Astrocyte (in vitro differentiated cells and primary cell): ENCODE measurements at regions not wholly inside any gene's neighbourhood (a gene's known extent, or its start where the extent isn't known, plus 50 kb on each side); places are given as distances from the start of the nearest gene placed in this dataset.

ENCODE experiments used
- EZH2 ChIP-seq: IDR thresholded peaks from 2 replicates; pipeline ENCODE4 v1.6.1; 2012; ENCODE audit warnings: mild to moderate bottlenecking, low read length, inconsistent platforms; ENCODE audit not compliant: insufficient read depth
- TF ChIP-seq, protein P1 (sequence below): IDR thresholded peaks from 2 replicates; pipeline ENCODE4 v1.5.1; 2011; ENCODE audit warnings: low read depth, mild to moderate bottlenecking, inconsistent platforms, low read length, moderate library complexity; ENCODE audit not compliant: insufficient read depth

DNA sequence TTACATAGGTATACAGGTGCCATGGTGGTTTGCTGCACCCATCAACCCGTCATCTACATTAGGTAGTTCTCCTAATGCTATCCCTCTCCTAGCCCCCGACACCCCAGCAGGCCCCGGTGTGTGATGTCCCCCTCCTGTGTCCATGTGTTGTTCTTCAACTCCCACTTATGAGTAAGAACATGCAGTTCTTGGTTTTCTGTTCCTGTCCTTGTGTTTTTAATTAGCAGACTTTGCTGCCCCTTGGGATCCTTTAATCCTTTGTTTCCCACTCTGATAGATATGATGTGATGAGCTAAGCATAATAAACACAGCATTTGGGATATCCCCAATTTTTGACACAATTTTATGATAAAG, 71.1 kb upstream of the PALS2 start:
- TF ChIP-seq, protein P1, sequence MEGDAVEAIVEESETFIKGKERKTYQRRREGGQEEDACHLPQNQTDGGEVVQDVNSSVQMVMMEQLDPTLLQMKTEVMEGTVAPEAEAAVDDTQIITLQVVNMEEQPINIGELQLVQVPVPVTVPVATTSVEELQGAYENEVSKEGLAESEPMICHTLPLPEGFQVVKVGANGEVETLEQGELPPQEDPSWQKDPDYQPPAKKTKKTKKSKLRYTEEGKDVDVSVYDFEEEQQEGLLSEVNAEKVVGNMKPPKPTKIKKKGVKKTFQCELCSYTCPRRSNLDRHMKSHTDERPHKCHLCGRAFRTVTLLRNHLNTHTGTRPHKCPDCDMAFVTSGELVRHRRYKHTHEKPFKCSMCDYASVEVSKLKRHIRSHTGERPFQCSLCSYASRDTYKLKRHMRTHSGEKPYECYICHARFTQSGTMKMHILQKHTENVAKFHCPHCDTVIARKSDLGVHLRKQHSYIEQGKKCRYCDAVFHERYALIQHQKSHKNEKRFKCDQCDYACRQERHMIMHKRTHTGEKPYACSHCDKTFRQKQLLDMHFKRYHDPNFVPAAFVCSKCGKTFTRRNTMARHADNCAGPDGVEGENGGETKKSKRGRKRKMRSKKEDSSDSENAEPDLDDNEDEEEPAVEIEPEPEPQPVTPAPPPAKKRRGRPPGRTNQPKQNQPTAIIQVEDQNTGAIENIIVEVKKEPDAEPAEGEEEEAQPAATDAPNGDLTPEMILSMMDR = no peak
- no peak for TF ChIP-seq EZH2
